ENCODE measurements at regions not wholly inside any gene's neighbourhood (a gene's known extent, or its start where the extent isn't known, plus 50 kb on each side); places are given as distances from the start of the nearest gene placed in this dataset.

DNA sequence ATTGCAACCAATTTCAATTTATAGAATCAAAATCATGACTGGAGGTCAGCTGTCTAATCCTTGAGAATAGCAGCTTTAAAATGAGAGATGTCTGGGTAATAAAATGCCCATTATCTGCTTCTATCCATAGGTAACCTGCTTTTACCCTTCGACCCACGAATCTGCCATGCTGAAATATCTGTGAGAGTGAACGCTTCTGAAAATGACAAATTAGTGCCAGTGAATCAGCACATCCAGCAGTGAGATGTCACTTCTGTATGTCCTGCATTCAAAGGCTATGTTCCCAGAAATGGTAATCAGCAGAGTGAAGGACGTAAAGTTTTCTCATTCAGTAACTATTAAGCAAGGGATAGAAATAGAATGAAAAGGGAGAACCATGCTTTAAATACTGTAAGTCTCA is 532.4 kb upstream of the ITGA1 start:
- H3K4ac ChIP-seq (ENCODE audit: low read length), result no peak overlapping the region
- no peak overlapping the region for H4K91ac ChIP-seq (ENCODE audit: low read depth, low read length, poor library complexity)
- H3K9me3 ChIP-seq (replicated peaks in 1 of 2; ENCODE audit: control insufficient read depth in 2 of 2, insufficient read depth in 1 of 2, low read depth in 1 of 2, low read length in 2 of 2), result no peaks in the 10 kb centered on the region
- no peak overlapping the region for H2BK120ac ChIP-seq (ENCODE audit: low read depth, low read length)
- no peak overlapping the region for H4K8ac ChIP-seq (ENCODE audit: low read depth, low read length)
- no peaks in the 10 kb centered on the region for H3K79me1 ChIP-seq (ENCODE audit: low read depth, low read length)
- H3K4me1 ChIP-seq (ENCODE audit: control insufficient read depth in 2 of 2, insufficient read depth in 1 of 2, low read depth in 1 of 2, low read length in 2 of 2), result peaks cover 0 to 5% of the 10 kb centered on the region in 2 donors
- no peak overlapping the region for H3K4me3 ChIP-seq (ENCODE audit: low read length in 2 of 2)
- H3K14ac ChIP-seq (ENCODE audit: low read length), result no peak overlapping the region
- no peak for DNase-seq (ENCODE audit: low spot score)
- peak overlapping the region; percentile 54 for H2AFZ ChIP-seq (ENCODE audit: low read length)
- H2BK5ac ChIP-seq (ENCODE audit: low read length), result no peak overlapping the region
- no peaks in the 10 kb centered on the region for H3K36me3 ChIP-seq (replicated peaks in 1 of 2; ENCODE audit: control insufficient read depth in 2 of 2, insufficient read depth in 2 of 2, low read length in 2 of 2)
- H3K27ac ChIP-seq (replicated peaks; ENCODE audit: low read length), result no peak overlapping the region
- no peak overlapping the region for H3K23ac ChIP-seq (ENCODE audit: low read depth, low read length, poor library complexity)
- peaks cover 0 to 6% (median 0%) of the 10 kb centered on the region in 3 experiments for H3K27me3 ChIP-seq (ENCODE audit: control insufficient read depth in 3 of 3, insufficient read depth in 3 of 3, low read depth in 1 of 3, low read length in 3 of 3)
- H2AK5ac ChIP-seq (ENCODE audit: low read depth, low read length), result no peak overlapping the region
- H3K4me2 ChIP-seq (ENCODE audit: insufficient read depth, low read length, poor library complexity, severe bottlenecking), result no peak overlapping the region
- H3K9ac ChIP-seq (ENCODE audit: low read depth, low read length, poor library complexity), result no peak overlapping the region
- H3K18ac ChIP-seq (ENCODE audit: low read length), result no peak overlapping the region
- no CpG with 5 or more reads among the region's 4 CpGs for WGBS, 2 donors (ENCODE audit: extremely low coverage in 2 of 2, insufficient read length in 2 of 2, insufficient replicate concordance in 1 of 2)
- H2BK15ac ChIP-seq (ENCODE audit: low read length), result no peak overlapping the region
- no peak overlapping the region for H2BK12ac ChIP-seq (ENCODE audit: low read length)

DNA sequence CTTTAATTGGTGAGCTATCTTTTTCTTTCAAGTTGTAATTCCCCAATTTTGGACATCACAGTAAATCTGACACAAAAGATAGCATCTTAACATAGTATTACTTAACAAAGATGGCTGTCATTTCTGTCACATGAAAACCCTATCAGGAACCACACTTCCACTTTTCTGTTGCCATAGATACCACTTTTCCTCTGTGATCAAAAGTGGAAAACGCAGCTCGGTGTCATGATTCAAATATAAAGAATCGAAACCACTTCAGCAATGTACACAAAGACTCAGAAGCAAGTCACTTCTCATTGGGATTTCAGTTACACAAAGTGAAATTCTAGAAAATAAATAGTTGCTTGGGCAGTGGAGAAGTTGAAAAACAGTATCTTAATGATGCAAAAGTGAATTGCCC is 524.9 kb upstream of the ITGA1 start:
- Histone ChIP-seq H3K23ac (ENCODE audit: low read depth, low read length, poor library complexity) (no peak overlapping the region), H3K4me1 (ENCODE audit: control insufficient read depth in 2 of 2, insufficient read depth in 1 of 2, low read depth in 1 of 2, low read length in 2 of 2) (peaks cover 0 to 3% of the 10 kb centered on the region in 2 donors), H3K27ac (replicated peaks; ENCODE audit: low read length) (no peak overlapping the region), H2BK5ac (ENCODE audit: low read length) (no peak overlapping the region), H3K4ac (ENCODE audit: low read length) (no peak overlapping the region), H3K18ac (ENCODE audit: low read length) (no peak overlapping the region), H2BK12ac (ENCODE audit: low read length) (no peak overlapping the region), H2BK15ac (ENCODE audit: low read length) (no peak overlapping the region), H4K8ac (ENCODE audit: low read depth, low read length) (no peak overlapping the region), H3K9me3 (replicated peaks in 1 of 2; ENCODE audit: control insufficient read depth in 2 of 2, insufficient read depth in 1 of 2, low read depth in 1 of 2, low read length in 2 of 2) (no peaks in the 10 kb centered on the region), H3K4me3 (ENCODE audit: low read length in 2 of 2) (no peak overlapping the region), H2BK120ac (ENCODE audit: low read depth, low read length) (no peak overlapping the region), H3K27me3 (ENCODE audit: control insufficient read depth in 3 of 3, insufficient read depth in 3 of 3, low read depth in 1 of 3, low read length in 3 of 3) (peaks cover 0 to 15% (median 0%) of the 10 kb centered on the region in 3 experiments), H2AK5ac (ENCODE audit: low read depth, low read length) (no peak overlapping the region), H3K36me3 (replicated peaks in 1 of 2; ENCODE audit: control insufficient read depth in 2 of 2, insufficient read depth in 2 of 2, low read length in 2 of 2) (no peaks in the 10 kb centered on the region), H3K79me1 (ENCODE audit: low read depth, low read length) (no peaks in the 10 kb centered on the region), H3K4me2 (ENCODE audit: insufficient read depth, low read length, poor library complexity, severe bottlenecking) (no peak overlapping the region), H2AFZ (ENCODE audit: low read length) (no peak overlapping the region), H4K91ac (ENCODE audit: low read depth, low read length, poor library complexity) (no peak overlapping the region), H3K14ac (ENCODE audit: low read length) (no peak overlapping the region), H3K9ac (ENCODE audit: low read depth, low read length, poor library complexity) (no peak overlapping the region)
- no peak for DNase-seq (ENCODE audit: low spot score)
- WGBS, 2 donors (ENCODE audit: extremely low coverage in 2 of 2, insufficient read length in 2 of 2, insufficient replicate concordance in 1 of 2), result no CpG with 5 or more reads among the region's 3 CpGs

DNA sequence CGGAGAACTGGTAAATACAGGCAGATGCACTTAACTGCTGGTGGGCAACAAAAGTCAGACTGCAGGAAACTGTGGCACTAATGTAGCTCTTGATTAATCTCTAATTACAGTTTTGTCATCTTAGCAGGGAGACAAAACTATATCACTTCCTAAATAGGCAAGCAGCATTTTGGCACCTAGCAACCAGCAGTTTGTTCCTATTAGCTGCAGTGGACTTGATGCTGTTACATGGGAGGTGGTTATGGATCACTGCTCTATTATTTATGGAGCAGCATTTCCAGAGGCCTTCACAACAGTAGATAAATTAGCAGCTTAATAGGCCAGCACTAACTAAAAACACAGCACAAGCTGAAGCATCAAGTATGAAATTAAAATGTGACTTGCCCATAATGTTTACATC is 518.3 kb upstream of the ITGA1 start:
- Histone ChIP-seq H3K14ac (ENCODE audit: low read length) (no peak overlapping the region), H2AFZ (ENCODE audit: low read length) (no peak overlapping the region)

DNA sequence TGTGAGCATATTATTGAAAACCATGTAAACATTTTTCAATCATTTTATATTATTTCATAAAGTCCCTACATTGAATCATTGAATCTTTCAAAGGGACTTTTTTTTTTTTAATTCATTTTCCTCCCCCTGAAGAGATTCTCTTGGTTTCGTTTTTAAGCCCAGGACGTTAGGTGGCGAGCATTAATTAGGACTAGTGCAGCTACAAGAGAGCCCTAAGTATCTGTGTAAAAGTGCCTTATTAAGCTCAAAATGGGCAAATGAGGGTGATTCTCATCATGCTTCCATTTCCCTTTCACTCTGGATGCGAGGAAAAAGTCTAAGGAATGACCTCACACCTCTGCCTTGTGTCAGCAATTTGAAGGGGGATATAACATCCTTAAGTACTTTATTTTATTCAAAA is 517.9 kb upstream of the ITGA1 start:
- Histone ChIP-seq H3K79me1 (ENCODE audit: low read depth, low read length) (no peaks in the 10 kb centered on the region), H3K4me3 (ENCODE audit: low read length in 2 of 2) (no peak overlapping the region), H3K4me2 (ENCODE audit: insufficient read depth, low read length, poor library complexity, severe bottlenecking) (no peak overlapping the region), H2AK5ac (ENCODE audit: low read depth, low read length) (no peak overlapping the region), H4K91ac (ENCODE audit: low read depth, low read length, poor library complexity) (no peak overlapping the region), H2BK12ac (ENCODE audit: low read length) (no peak overlapping the region), H2AFZ (ENCODE audit: low read length) (no peak overlapping the region), H3K4me1 (ENCODE audit: control insufficient read depth in 2 of 2, insufficient read depth in 1 of 2, low read depth in 1 of 2, low read length in 2 of 2) (peaks cover 0 to 9% of the 10 kb centered on the region in 2 donors), H3K27me3 (ENCODE audit: control insufficient read depth in 3 of 3, insufficient read depth in 3 of 3, low read depth in 1 of 3, low read length in 3 of 3) (peaks cover 0 to 75% (median 0%) of the 10 kb centered on the region in 3 experiments), H3K27ac (replicated peaks; ENCODE audit: low read length) (no peak overlapping the region), H3K14ac (ENCODE audit: low read length) (no peak overlapping the region), H4K8ac (ENCODE audit: low read depth, low read length) (no peak overlapping the region), H3K18ac (ENCODE audit: low read length) (no peak overlapping the region), H3K9ac (ENCODE audit: low read depth, low read length, poor library complexity) (no peak overlapping the region), H3K4ac (ENCODE audit: low read length) (no peak overlapping the region), H2BK15ac (ENCODE audit: low read length) (no peak overlapping the region), H3K23ac (ENCODE audit: low read depth, low read length, poor library complexity) (no peak overlapping the region), H2BK5ac (ENCODE audit: low read length) (no peak overlapping the region), H2BK120ac (ENCODE audit: low read depth, low read length) (no peak overlapping the region), H3K36me3 (replicated peaks in 1 of 2; ENCODE audit: control insufficient read depth in 2 of 2, insufficient read depth in 2 of 2, low read length in 2 of 2) (no peaks in the 10 kb centered on the region), H3K9me3 (replicated peaks in 1 of 2; ENCODE audit: control insufficient read depth in 2 of 2, insufficient read depth in 1 of 2, low read depth in 1 of 2, low read length in 2 of 2) (no peaks in the 10 kb centered on the region)
- no CpG with 5 or more reads among the region's 4 CpGs for WGBS, 2 donors (ENCODE audit: extremely low coverage in 2 of 2, insufficient read length in 2 of 2, insufficient replicate concordance in 1 of 2)
- no peak for DNase-seq (ENCODE audit: low spot score)

More for the DNA sequence above, 518.3 kb upstream of the ITGA1 start:
- Histone ChIP-seq H2BK15ac (ENCODE audit: low read length) (no peak overlapping the region), H4K8ac (ENCODE audit: low read depth, low read length) (no peak overlapping the region), H3K9ac (ENCODE audit: low read depth, low read length, poor library complexity) (no peak overlapping the region), H3K27ac (replicated peaks; ENCODE audit: low read length) (no peak overlapping the region), H3K36me3 (replicated peaks in 1 of 2; ENCODE audit: control insufficient read depth in 2 of 2, insufficient read depth in 2 of 2, low read length in 2 of 2) (no peaks in the 10 kb centered on the region), H2BK5ac (ENCODE audit: low read length) (no peak overlapping the region), H3K79me1 (ENCODE audit: low read depth, low read length) (no peaks in the 10 kb centered on the region), H3K4ac (ENCODE audit: low read length) (no peak overlapping the region), H3K23ac (ENCODE audit: low read depth, low read length, poor library complexity) (no peak overlapping the region), H2BK120ac (ENCODE audit: low read depth, low read length) (no peak overlapping the region), H3K9me3 (replicated peaks in 1 of 2; ENCODE audit: control insufficient read depth in 2 of 2, insufficient read depth in 1 of 2, low read depth in 1 of 2, low read length in 2 of 2) (no peaks in the 10 kb centered on the region), H3K4me1 (ENCODE audit: control insufficient read depth in 2 of 2, insufficient read depth in 1 of 2, low read depth in 1 of 2, low read length in 2 of 2) (peaks cover 0 to 9% of the 10 kb centered on the region in 2 donors), H3K18ac (ENCODE audit: low read length) (no peak overlapping the region), H3K4me2 (ENCODE audit: insufficient read depth, low read length, poor library complexity, severe bottlenecking) (no peak overlapping the region), H3K4me3 (ENCODE audit: low read length in 2 of 2) (no peak overlapping the region), H3K27me3 (ENCODE audit: control insufficient read depth in 3 of 3, insufficient read depth in 3 of 3, low read depth in 1 of 3, low read length in 3 of 3) (peaks cover 0 to 72% (median 0%) of the 10 kb centered on the region in 3 experiments), H2AK5ac (ENCODE audit: low read depth, low read length) (no peak overlapping the region), H2BK12ac (ENCODE audit: low read length) (no peak overlapping the region), H4K91ac (ENCODE audit: low read depth, low read length, poor library complexity) (no peak overlapping the region)
- no peak for DNase-seq (ENCODE audit: low spot score)
- WGBS, 2 donors (ENCODE audit: extremely low coverage in 2 of 2, insufficient read length in 2 of 2, insufficient replicate concordance in 1 of 2), result no CpG with 5 or more reads among the region's 1 CpG
